ENCODE measurements at regions not wholly inside any gene's neighbourhood (a gene's known extent, or its start where the extent isn't known, plus 50 kb on each side); places are given as distances from the start of the nearest gene placed in this dataset.
A peak's percentile ranks its signal among the peaks of the same experiment; 100 is the strongest.

- no peak for DNase-seq
- H3K27me3 ChIP-seq = no peaks in the 10 kb centered on the region
- H3K36me3 ChIP-seq = no peaks in the 10 kb centered on the region
- TF ChIP-seq CTCF (IDR thresholded peaks at IDR 0.05) = no peak
- TF ChIP-seq POLR2A (IDR thresholded peaks at IDR 0.05) = no peak
- no peak overlapping the region for H3K27ac ChIP-seq
- no peaks in the 10 kb centered on the region for H3K4me1 ChIP-seq
- no peaks in the 10 kb centered on the region for H3K9me3 ChIP-seq
- no peak overlapping the region for H3K4me3 ChIP-seq
Measured at GRCh38 chrX:42680666-42681065, 97.3 kb downstream of the PPP1R2C start.

- Histone ChIP-seq H3K4me3 (no peak overlapping the region), H3K27me3 (no peaks in the 10 kb centered on the region), H3K27ac (no peak overlapping the region), H3K4me1 (no peaks in the 10 kb centered on the region), H3K9me3 (no peaks in the 10 kb centered on the region), H3K36me3 (no peaks in the 10 kb centered on the region)
- TF ChIP-seq POLR2A (IDR thresholded peaks at IDR 0.05) (no peak), CTCF (IDR thresholded peaks at IDR 0.05) (peak in 3 of 6 experiments; percentile 21 to 33 (median 28))
- no peak for DNase-seq
Measured at GRCh38 chrX:42678133-42678532, 99.8 kb downstream of the PPP1R2C start.

GRCh38 chrX:42673301-42673810, 104.6 kb downstream of the PPP1R2C start:
- Histone ChIP-seq H3K9me3 (no peaks in the 10 kb centered on the region), H3K4me1 (no peaks in the 10 kb centered on the region), H3K27ac (no peak overlapping the region), H3K27me3 (no peaks in the 10 kb centered on the region), H3K36me3 (no peaks in the 10 kb centered on the region), H3K4me3 (no peak overlapping the region)
- no peak for TF ChIP-seq CTCF (IDR thresholded peaks at IDR 0.05)
- TF ChIP-seq POLR2A (IDR thresholded peaks at IDR 0.05) = no peak
- DNase-seq = no peak

- H3K9me3 ChIP-seq = no peaks in the 10 kb centered on the region
- H3K4me1 ChIP-seq = no peaks in the 10 kb centered on the region
- no peak for DNase-seq
- H3K4me3 ChIP-seq = no peak overlapping the region
- H3K27me3 ChIP-seq = no peaks in the 10 kb centered on the region
- H3K27ac ChIP-seq = no peak overlapping the region
- TF ChIP-seq POLR2A (IDR thresholded peaks at IDR 0.05) (no peak), CTCF (IDR thresholded peaks at IDR 0.05) (no peak)
- no peaks in the 10 kb centered on the region for H3K36me3 ChIP-seq
Measured at GRCh38 chrX:42664680-42665079, 113.3 kb downstream of the PPP1R2C start.

- H3K27ac ChIP-seq = no peak overlapping the region
- H3K4me1 ChIP-seq = no peaks in the 10 kb centered on the region
- no peak for TF ChIP-seq CTCF (IDR thresholded peaks at IDR 0.05)
- no peak for TF ChIP-seq POLR2A (IDR thresholded peaks at IDR 0.05)
- no peak for DNase-seq
- no peaks in the 10 kb centered on the region for H3K36me3 ChIP-seq
- H3K27me3 ChIP-seq = no peaks in the 10 kb centered on the region
- no peaks in the 10 kb centered on the region for H3K9me3 ChIP-seq
- H3K4me3 ChIP-seq = no peak overlapping the region
Measured at GRCh38 chrX:42628471-42628870, 149.5 kb downstream of the PPP1R2C start.

- TF ChIP-seq CTCF (IDR thresholded peaks at IDR 0.05) (no peak), POLR2A (IDR thresholded peaks at IDR 0.05) (no peak)
- H3K36me3 ChIP-seq = no peaks in the 10 kb centered on the region
- H3K27ac ChIP-seq = no peak overlapping the region
- no peak overlapping the region for H3K4me3 ChIP-seq
- H3K4me1 ChIP-seq = no peaks in the 10 kb centered on the region
- H3K27me3 ChIP-seq = no peaks in the 10 kb centered on the region
- DNase-seq = no peak
- no peaks in the 10 kb centered on the region for H3K9me3 ChIP-seq
Measured at GRCh38 chrX:42627891-42628290, 150.1 kb downstream of the PPP1R2C start.

Measured in Peyer's patch (tissue), 4 donors.